A549 (cell line): ENCODE measurements at regions not wholly inside any gene's neighbourhood (a gene's known extent, or its start where the extent isn't known, plus 50 kb on each side); places are given as distances from the start of the nearest gene placed in this dataset.

Source experiments
- POLR2A ChIP-seq: IDR thresholded peaks from 2 replicates; pipeline ENCODE4 v1.6.1; 2012; ENCODE audit warnings: mild to moderate bottlenecking, low read length
- TP53 ChIP-seq: fragments of 250-450 bp; sonication (Bioruptor Pico); IDR thresholded peaks from 2 replicates; pipeline ENCODE4 v1.5.0; 2021; ENCODE audit warnings: mild to moderate bottlenecking, moderate library complexity
- TF ChIP-seq, protein P1 (sequence below): fragments of >200 bp; sonication (Bioruptor Twin); formaldehyde crosslinking; IDR thresholded peaks from 3 replicates; pipeline ENCODE4 v1.5.1; 2016

DNA sequence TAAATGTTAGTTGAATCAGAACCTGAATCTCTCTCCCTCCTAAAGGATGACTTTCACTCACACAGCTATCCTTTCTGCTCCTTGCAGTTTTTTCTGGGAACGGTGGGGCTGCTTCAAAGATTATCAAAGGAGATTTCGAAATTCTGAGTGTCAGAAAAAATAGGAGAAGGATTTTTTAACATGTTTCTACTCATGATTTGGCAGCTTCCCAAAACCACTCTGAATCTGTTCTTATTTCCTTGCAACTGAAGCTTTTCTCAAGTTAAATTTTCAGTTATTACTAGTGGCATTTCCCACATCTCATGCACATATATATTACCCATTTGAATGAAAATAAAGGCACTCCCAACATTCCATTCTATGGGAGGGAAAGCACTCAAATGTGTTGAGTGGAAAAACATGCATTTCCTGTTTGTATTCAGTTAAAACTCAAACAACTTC, 123.6 kb downstream of the LCA5 start:
- TF ChIP-seq POLR2A (no peak), TP53 (no peak)
- TF ChIP-seq, protein P1, sequence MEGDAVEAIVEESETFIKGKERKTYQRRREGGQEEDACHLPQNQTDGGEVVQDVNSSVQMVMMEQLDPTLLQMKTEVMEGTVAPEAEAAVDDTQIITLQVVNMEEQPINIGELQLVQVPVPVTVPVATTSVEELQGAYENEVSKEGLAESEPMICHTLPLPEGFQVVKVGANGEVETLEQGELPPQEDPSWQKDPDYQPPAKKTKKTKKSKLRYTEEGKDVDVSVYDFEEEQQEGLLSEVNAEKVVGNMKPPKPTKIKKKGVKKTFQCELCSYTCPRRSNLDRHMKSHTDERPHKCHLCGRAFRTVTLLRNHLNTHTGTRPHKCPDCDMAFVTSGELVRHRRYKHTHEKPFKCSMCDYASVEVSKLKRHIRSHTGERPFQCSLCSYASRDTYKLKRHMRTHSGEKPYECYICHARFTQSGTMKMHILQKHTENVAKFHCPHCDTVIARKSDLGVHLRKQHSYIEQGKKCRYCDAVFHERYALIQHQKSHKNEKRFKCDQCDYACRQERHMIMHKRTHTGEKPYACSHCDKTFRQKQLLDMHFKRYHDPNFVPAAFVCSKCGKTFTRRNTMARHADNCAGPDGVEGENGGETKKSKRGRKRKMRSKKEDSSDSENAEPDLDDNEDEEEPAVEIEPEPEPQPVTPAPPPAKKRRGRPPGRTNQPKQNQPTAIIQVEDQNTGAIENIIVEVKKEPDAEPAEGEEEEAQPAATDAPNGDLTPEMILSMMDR, result no peak
